Keratinocyte (primary cell): ENCODE measurements at regions not wholly inside any gene's neighbourhood (a gene's known extent, or its start where the extent isn't known, plus 50 kb on each side); places are given as distances from the start of the nearest gene placed in this dataset.
"Not testable (repeated sequence)": the region's sequence is repeated elsewhere in the genome, so short reads cannot be mapped to it uniquely, and the experiment has no call there.

ENCODE experiments used
- EZH2 ChIP-seq: IDR thresholded peaks from one replicate; pipeline ENCODE4 v1.6.1; 2012; ENCODE audit warnings: inconsistent platforms, mild to moderate bottlenecking, low read length, moderate library complexity
- TF ChIP-seq, protein P1 (sequence below), 3 experiments: IDR thresholded peaks in 1 of 3; conservative IDR thresholded peaks in 1 of 3; optimal IDR thresholded peaks in 1 of 3; 2 replicates in 2 of 3; 3 replicates in 1 of 3; pipeline versions ENCODE3 to v1.5.1; 2011; ENCODE audit warnings: low read length in 3 of 3, mild to moderate bottlenecking in 3 of 3, moderate library complexity in 2 of 3, control low read depth in 1 of 3, inconsistent platforms in 1 of 3; ENCODE audit not compliant: insufficient read depth in 2 of 3; ENCODE audit errors: extremely low read depth in 1 of 3

GRCh38 chr4:188738290-188738689, 599.0 kb downstream of the TRIML1 start:
- TF ChIP-seq, protein P1, sequence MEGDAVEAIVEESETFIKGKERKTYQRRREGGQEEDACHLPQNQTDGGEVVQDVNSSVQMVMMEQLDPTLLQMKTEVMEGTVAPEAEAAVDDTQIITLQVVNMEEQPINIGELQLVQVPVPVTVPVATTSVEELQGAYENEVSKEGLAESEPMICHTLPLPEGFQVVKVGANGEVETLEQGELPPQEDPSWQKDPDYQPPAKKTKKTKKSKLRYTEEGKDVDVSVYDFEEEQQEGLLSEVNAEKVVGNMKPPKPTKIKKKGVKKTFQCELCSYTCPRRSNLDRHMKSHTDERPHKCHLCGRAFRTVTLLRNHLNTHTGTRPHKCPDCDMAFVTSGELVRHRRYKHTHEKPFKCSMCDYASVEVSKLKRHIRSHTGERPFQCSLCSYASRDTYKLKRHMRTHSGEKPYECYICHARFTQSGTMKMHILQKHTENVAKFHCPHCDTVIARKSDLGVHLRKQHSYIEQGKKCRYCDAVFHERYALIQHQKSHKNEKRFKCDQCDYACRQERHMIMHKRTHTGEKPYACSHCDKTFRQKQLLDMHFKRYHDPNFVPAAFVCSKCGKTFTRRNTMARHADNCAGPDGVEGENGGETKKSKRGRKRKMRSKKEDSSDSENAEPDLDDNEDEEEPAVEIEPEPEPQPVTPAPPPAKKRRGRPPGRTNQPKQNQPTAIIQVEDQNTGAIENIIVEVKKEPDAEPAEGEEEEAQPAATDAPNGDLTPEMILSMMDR (optimal IDR thresholded peaks at IDR 0.05 in 1 of 3, IDR thresholded peaks at IDR 0.05 in 1 of 3, conservative IDR thresholded peaks at IDR 0.05 in 1 of 3; ENCODE audit: extremely low read depth in 1 of 3, insufficient read depth in 2 of 3, low read length in 3 of 3): not testable (repeated sequence)
- not testable (repeated sequence) for TF ChIP-seq EZH2
